ENCODE measurements at regions not wholly inside any gene's neighbourhood (a gene's known extent, or its start where the extent isn't known, plus 50 kb on each side); places are given as distances from the start of the nearest gene placed in this dataset.

- TF ChIP-seq ZNF407 (IDR thresholded peaks at IDR 0.05; ENCODE audit: low read depth): no peak
- no peak for TF ChIP-seq ZNF668 (CRISPR knock-in tag; IDR thresholded peaks at IDR 0.05)
- no peak for TF ChIP-seq GMEB1 (CRISPR knock-in tag; IDR thresholded peaks at IDR 0.05)
- TF ChIP-seq ZBTB33 (CRISPR knock-in tag; IDR thresholded peaks at IDR 0.05): no peak
- TF ChIP-seq CEBPG (CRISPR knock-in tag; IDR thresholded peaks at IDR 0.05): no peak
- peak in 1 of 2 experiments; percentile 17; a peak in 1 of 4 replicates for TF ChIP-seq CEBPG (tag; conservative IDR thresholded peaks at IDR 0.05 in 1 of 2, IDR thresholded peaks at IDR 0.05 in 1 of 2)
- TF ChIP-seq HNRNPH1 (optimal IDR thresholded peaks at IDR 0.05; ENCODE audit: low read depth, low read length): no peak
- TF ChIP-seq AFF4 (CRISPR knock-in tag; IDR thresholded peaks at IDR 0.05): no peak
- 0 out of 2 replicates have a peak, but pooled peaks have one; percentile 31 for TF ChIP-seq ESRRA (IDR thresholded peaks at IDR 0.05; ENCODE audit: borderline replicate concordance, low read depth)
- no peak for TF ChIP-seq KLF1 (tag; IDR thresholded peaks at IDR 0.05)
- peak; percentile 58 for TF ChIP-seq RBFOX2 (IDR thresholded peaks at IDR 0.05; ENCODE audit: low read depth, low read length)
Observed at GRCh38 chr5:85647349-85648127, 970.2 kb upstream of the COX7C start (continued).
